HCT116 (cell line): ENCODE measurements at regions not wholly inside any gene's neighbourhood (a gene's known extent, or its start where the extent isn't known, plus 50 kb on each side); places are given as distances from the start of the nearest gene placed in this dataset.

ENCODE experiments used
- ATAC-seq: fragments of 200-7000 bp; cut with Tn5 transposase; 2 replicates; pipeline ENCODE4 v1.9.1; 2020; ENCODE audit warnings: mild to moderate bottlenecking, moderate library complexity
- BruUV-seq: library from RNA; stranded (reverse); fragments of 400-500 nt; replicated peaks from 2 replicates; lab custom pipeline; 2021; lab: Mats Ljungman, UMichigan
- CTCF ChIA-PET: fragments of 300-600 bp; sonication (Branson Sonifier 250); formaldehyde crosslinking; loops from one replicate; lab custom pipeline; 2021; ENCODE audit warnings: antibody characterized with exemption; lab: Charles Lee
- POLR2A ChIA-PET: fragments of 300-600, 350-600 bp; sonication (Branson Sonifier 250); formaldehyde crosslinking; loops from one replicate; lab custom pipeline; 2021; ENCODE audit warnings: antibody characterized with exemption; lab: Charles Lee
- RAD21 ChIA-PET, 2 experiments: fragments of 300-600 bp; sonication (Branson Sonifier 250); formaldehyde crosslinking; loops; one replicate each; lab custom pipeline; 2023; ENCODE audit warnings: low total read pairs in 2 of 2; ENCODE audit not compliant: uncharacterized antibody in 2 of 2, unreplicated experiment in 2 of 2, low non-redundant PET in 1 of 2; lab: Charles Lee
- DNase-seq: peaks from one replicate; pipeline ENCODE4 v3.0.0-alpha.2; 2010; ENCODE audit warnings: low read depth, low spot score
- H2AFZ ChIP-seq: fragments of 200-600 bp; shearing (Covaris generic), sonication (generic); 2 replicates; pipeline ENCODE4 v1.6.1; 2017; ENCODE audit warnings: low read depth, mixed run types, mixed read lengths, antibody characterized with exemption, low read length; ENCODE audit not compliant: poor library complexity, severe bottlenecking
- H3K27ac ChIP-seq: 2 replicates; pipeline ENCODE4 v1.5.1; 2012; ENCODE audit warnings: low read depth, low read length
- H3K27me3 ChIP-seq: fragments of 200-600 bp; sonication (generic); 2 replicates; pipeline ENCODE4 v1.6.1; 2016; ENCODE audit warnings: mixed run types, low read length, mixed read lengths; ENCODE audit not compliant: insufficient read depth
- H3K36me3 ChIP-seq, 2 experiments: fragments of 200-500 bp in 1 of 2; fragments of 200-600 bp in 1 of 2; sonication (Bioruptor generic) in 1 of 2; sonication (generic) in 1 of 2; 2 replicates each; pipeline versions ENCODE4 v1.5.1 to v1.6.1; 2014 to 2016; ENCODE audit warnings: low read length in 2 of 2, inconsistent platforms in 1 of 2, mixed read lengths in 1 of 2, mixed run types in 1 of 2; ENCODE audit not compliant: insufficient read depth in 2 of 2, control insufficient read depth in 1 of 2
- H3K4me1 ChIP-seq, 2 experiments: fragments of 200-600 bp in 1 of 2; sonication (generic) in 1 of 2; 2 replicates each; pipeline versions ENCODE4 v1.5.1 to v1.6.1; 2012 to 2017; ENCODE audit warnings: low read length in 2 of 2, inconsistent platforms in 1 of 2, mild to moderate bottlenecking in 1 of 2, mixed read lengths in 1 of 2, mixed run types in 1 of 2, moderate library complexity in 1 of 2; ENCODE audit not compliant: insufficient read depth in 2 of 2, control insufficient read depth in 1 of 2
- H3K4me2 ChIP-seq: fragments of 200-600 bp; sonication (generic); 2 replicates; pipeline ENCODE4 v1.6.1; 2017; ENCODE audit warnings: mixed run types, low read length, mixed read lengths
- H3K4me3 ChIP-seq, 2 experiments: fragments of 200-600 bp in 1 of 2; sonication (generic) in 1 of 2; replicated peaks in 1 of 2; 2 replicates each; pipeline ENCODE4 v1.5.1; 2011 to 2016; ENCODE audit warnings: low read length in 2 of 2, control low read depth in 1 of 2, low read depth in 1 of 2, mild to moderate bottlenecking in 1 of 2, mixed read lengths in 1 of 2, mixed run types in 1 of 2
- H3K79me2 ChIP-seq: fragments of 200-600 bp; sonication (generic); 2 replicates; pipeline ENCODE4 v1.6.1; 2017; ENCODE audit warnings: mild to moderate bottlenecking, mixed run types, low read length, moderate library complexity, mixed read lengths; ENCODE audit not compliant: insufficient read depth
- H3K9ac ChIP-seq: fragments of 200-600 bp; sonication (generic); 2 replicates; pipeline ENCODE4 v1.6.1; 2016; ENCODE audit warnings: low read length, mixed read lengths
- H3K9me2 ChIP-seq: fragments of 200-600 bp; sonication (generic), shearing (Covaris generic); 2 replicates; pipeline ENCODE4 v1.6.1; 2017; ENCODE audit warnings: mixed run types, mild to moderate bottlenecking, moderate library complexity; ENCODE audit not compliant: insufficient read depth
- H3K9me3 ChIP-seq, 2 experiments: fragments of 200-500 bp in 1 of 2; fragments of 200-600 bp in 1 of 2; sonication (Bioruptor generic) in 1 of 2; sonication (generic) in 1 of 2; 2 replicates each; pipeline ENCODE4 v1.6.1; 2014 to 2017; ENCODE audit warnings: low read length in 2 of 2, mixed read lengths in 2 of 2, inconsistent platforms in 1 of 2, low read depth in 1 of 2, mild to moderate bottlenecking in 1 of 2, mixed run types in 1 of 2, moderate library complexity in 1 of 2; ENCODE audit not compliant: control insufficient read depth in 1 of 2, insufficient read depth in 1 of 2
- H4K20me1 ChIP-seq: fragments of 200-600 bp; sonication (generic), shearing (Covaris generic); 2 replicates; pipeline ENCODE4 v1.6.1; 2017; ENCODE audit warnings: mixed run types, mild to moderate bottlenecking, moderate library complexity; ENCODE audit not compliant: insufficient read depth
- CBX3 ChIP-seq: IDR thresholded peaks from 2 replicates; pipeline ENCODE4 v1.6.1; 2012; ENCODE audit warnings: low read depth
- CEBPB ChIP-seq: IDR thresholded peaks from 2 replicates; pipeline ENCODE4 v1.6.1; 2012; ENCODE audit warnings: low read depth
- EGR1 ChIP-seq: IDR thresholded peaks from 2 replicates; pipeline ENCODE4 v1.6.1; 2012; ENCODE audit warnings: low read depth
- ELF1 ChIP-seq: IDR thresholded peaks from 2 replicates; pipeline ENCODE4 v1.6.1; 2012; ENCODE audit warnings: low read depth, borderline replicate concordance
- EZH2 ChIP-seq: fragments of 200-600 bp; sonication (generic); IDR thresholded peaks from 2 replicates; pipeline ENCODE4 v1.6.1; 2017; ENCODE audit warnings: antibody characterized with exemption, mixed run types
- EZH2phosphoT487 ChIP-seq: fragments of 200-600 bp; IDR thresholded peaks from 2 replicates; pipeline ENCODE4 v1.6.1; 2018; ENCODE audit warnings: antibody characterized with exemption, borderline replicate concordance
- JUND ChIP-seq: IDR thresholded peaks from 2 replicates; pipeline ENCODE4 v1.6.1; 2012
- POLR2A ChIP-seq: IDR thresholded peaks from 2 replicates; pipeline ENCODE4 v1.7.0; 2011; ENCODE audit warnings: borderline replicate concordance; ENCODE audit not compliant: insufficient read depth, insufficient read length; ENCODE audit errors: extremely low read depth
- POLR2AphosphoS5 ChIP-seq: IDR thresholded peaks from 2 replicates; pipeline ENCODE4 v1.6.1; 2011; ENCODE audit warnings: mild to moderate bottlenecking, low read depth, low read length, moderate library complexity
- SIN3A ChIP-seq: IDR thresholded peaks from 2 replicates; pipeline ENCODE4 v1.6.1; 2012; ENCODE audit warnings: low read depth
- SP1 ChIP-seq: IDR thresholded peaks from 2 replicates; pipeline ENCODE4 v1.6.1; 2012; ENCODE audit warnings: low read depth
- SRF ChIP-seq: IDR thresholded peaks from 2 replicates; pipeline ENCODE4 v1.6.1; 2012; ENCODE audit warnings: low read depth
- TCF7L2 ChIP-seq: IDR thresholded peaks from 2 replicates; pipeline ENCODE4 v1.7.0; 2011; ENCODE audit warnings: borderline replicate concordance, inconsistent platforms; ENCODE audit not compliant: insufficient read depth, insufficient read length; ENCODE audit errors: extremely low read depth
- YY1 ChIP-seq: IDR thresholded peaks from 2 replicates; pipeline ENCODE4 v1.6.1; 2011; ENCODE audit warnings: low read length, low read depth, moderate library complexity, mild to moderate bottlenecking; ENCODE audit not compliant: insufficient replicate concordance; ENCODE audit errors: extremely low read depth
- ZFX ChIP-seq: fragments of 450-650 bp; IDR thresholded peaks from 2 replicates; pipeline ENCODE4 v1.6.1; 2017
- intact Hi-C: fragments of 100-400 bp; cut with micrococcal nuclease; formaldehyde crosslinking; loops from 2 replicates; pipeline ENCODE4 v1.10.0; 2022
- TF ChIP-seq, protein P1 (sequence below): IDR thresholded peaks from 2 replicates; pipeline ENCODE4 v1.6.1; 2012
- TF ChIP-seq, protein P2 (sequence below): IDR thresholded peaks from 2 replicates; pipeline ENCODE4 v1.6.1; 2012
- TF ChIP-seq, protein P3 (sequence below): IDR thresholded peaks from 2 replicates; pipeline ENCODE4 v1.6.1; 2012; ENCODE audit warnings: low read depth
- TF ChIP-seq, protein P4 (sequence below): IDR thresholded peaks from 2 replicates; pipeline ENCODE4 v1.6.1; 2011; ENCODE audit warnings: mild to moderate bottlenecking, low read length, moderate library complexity; ENCODE audit not compliant: insufficient replicate concordance; ENCODE audit errors: extremely low read depth
- TF ChIP-seq, protein P5 (sequence below), 3 experiments: fragments of 200-600 bp in 1 of 3; sonication (generic) in 1 of 3; IDR thresholded peaks in 2 of 3; conservative IDR thresholded peaks in 1 of 3; 2 replicates each; pipeline ENCODE4 v1.5.1; 2012 to 2017; ENCODE audit warnings: low read depth in 2 of 3, low read length in 2 of 3, antibody characterized with exemption in 1 of 3, borderline replicate concordance in 1 of 3, control low read depth in 1 of 3, mild to moderate bottlenecking in 1 of 3, mixed read lengths in 1 of 3, mixed run types in 1 of 3, moderate library complexity in 1 of 3; ENCODE audit not compliant: insufficient read depth in 1 of 3

DNA sequence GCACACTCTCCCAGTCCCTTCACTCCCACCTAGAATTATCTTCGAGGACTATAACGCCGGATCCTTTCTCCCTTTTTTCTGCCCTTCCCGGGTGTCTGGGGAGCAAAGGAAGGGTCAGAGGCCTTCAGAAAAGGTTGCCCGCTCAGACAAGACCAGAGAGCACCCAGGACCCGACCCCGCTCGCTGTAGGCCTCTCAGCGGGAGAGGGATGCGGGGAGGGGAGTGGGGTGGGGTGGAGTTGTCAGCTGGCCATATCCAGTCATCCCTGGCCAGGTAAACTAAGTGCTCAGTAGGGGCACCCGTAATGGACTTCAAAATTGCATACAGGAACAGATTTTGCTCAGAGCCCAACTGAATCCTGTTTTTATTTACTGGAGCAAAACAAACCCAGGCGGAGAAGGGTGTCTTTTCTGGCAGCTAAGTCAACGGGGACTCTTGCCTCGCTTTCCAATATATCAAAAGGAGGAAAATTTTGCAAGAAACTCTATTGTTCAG lies 65.0 kb downstream of the NOL4 start:
- no peaks in the 10 kb centered on the region for H3K79me2 ChIP-seq
- no peak for ATAC-seq
- H3K4me3 ChIP-seq: no peak overlapping the region
- H2AFZ ChIP-seq: no peak overlapping the region
- ChIA-PET RAD21 (no interaction called here), POLR2A (no interaction called here), CTCF (no interaction called here)
- no peaks in the 10 kb centered on the region for H3K4me1 ChIP-seq
- peaks cover 4 to 9% of the 10 kb centered on the region in 2 experiments; a peak in 2 of 4 replicates for H3K9me3 ChIP-seq
- no peaks in the 10 kb centered on the region for H3K27me3 ChIP-seq
- no peak overlapping the region for H3K27ac ChIP-seq
- no peaks in the 10 kb centered on the region for H4K20me1 ChIP-seq
- H3K9me2 ChIP-seq: no peaks in the 10 kb centered on the region
- no TSS peak for BruUV-seq
- no peak overlapping the region for H3K4me2 ChIP-seq
- no peaks in the 10 kb centered on the region for H3K36me3 ChIP-seq
- H3K9ac ChIP-seq: no peak overlapping the region
- TF ChIP-seq, protein P1, sequence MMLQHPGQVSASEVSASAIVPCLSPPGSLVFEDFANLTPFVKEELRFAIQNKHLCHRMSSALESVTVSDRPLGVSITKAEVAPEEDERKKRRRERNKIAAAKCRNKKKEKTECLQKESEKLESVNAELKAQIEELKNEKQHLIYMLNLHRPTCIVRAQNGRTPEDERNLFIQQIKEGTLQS: no peak
- TF ChIP-seq, protein P2, sequence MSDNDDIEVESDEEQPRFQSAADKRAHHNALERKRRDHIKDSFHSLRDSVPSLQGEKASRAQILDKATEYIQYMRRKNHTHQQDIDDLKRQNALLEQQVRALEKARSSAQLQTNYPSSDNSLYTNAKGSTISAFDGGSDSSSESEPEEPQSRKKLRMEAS: no peak
- TF ChIP-seq SRF: no peak
- TF ChIP-seq ELF1: no peak
- no peak for TF ChIP-seq SP1
- TF ChIP-seq CEBPB: no peak
- TF ChIP-seq, protein P3, sequence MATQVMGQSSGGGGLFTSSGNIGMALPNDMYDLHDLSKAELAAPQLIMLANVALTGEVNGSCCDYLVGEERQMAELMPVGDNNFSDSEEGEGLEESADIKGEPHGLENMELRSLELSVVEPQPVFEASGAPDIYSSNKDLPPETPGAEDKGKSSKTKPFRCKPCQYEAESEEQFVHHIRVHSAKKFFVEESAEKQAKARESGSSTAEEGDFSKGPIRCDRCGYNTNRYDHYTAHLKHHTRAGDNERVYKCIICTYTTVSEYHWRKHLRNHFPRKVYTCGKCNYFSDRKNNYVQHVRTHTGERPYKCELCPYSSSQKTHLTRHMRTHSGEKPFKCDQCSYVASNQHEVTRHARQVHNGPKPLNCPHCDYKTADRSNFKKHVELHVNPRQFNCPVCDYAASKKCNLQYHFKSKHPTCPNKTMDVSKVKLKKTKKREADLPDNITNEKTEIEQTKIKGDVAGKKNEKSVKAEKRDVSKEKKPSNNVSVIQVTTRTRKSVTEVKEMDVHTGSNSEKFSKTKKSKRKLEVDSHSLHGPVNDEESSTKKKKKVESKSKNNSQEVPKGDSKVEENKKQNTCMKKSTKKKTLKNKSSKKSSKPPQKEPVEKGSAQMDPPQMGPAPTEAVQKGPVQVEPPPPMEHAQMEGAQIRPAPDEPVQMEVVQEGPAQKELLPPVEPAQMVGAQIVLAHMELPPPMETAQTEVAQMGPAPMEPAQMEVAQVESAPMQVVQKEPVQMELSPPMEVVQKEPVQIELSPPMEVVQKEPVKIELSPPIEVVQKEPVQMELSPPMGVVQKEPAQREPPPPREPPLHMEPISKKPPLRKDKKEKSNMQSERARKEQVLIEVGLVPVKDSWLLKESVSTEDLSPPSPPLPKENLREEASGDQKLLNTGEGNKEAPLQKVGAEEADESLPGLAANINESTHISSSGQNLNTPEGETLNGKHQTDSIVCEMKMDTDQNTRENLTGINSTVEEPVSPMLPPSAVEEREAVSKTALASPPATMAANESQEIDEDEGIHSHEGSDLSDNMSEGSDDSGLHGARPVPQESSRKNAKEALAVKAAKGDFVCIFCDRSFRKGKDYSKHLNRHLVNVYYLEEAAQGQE: no peak
- no peak for TF ChIP-seq ZFX
- TF ChIP-seq POLR2A: no peak
- TF ChIP-seq CBX3: no peak
- TF ChIP-seq JUND: no peak
- no peak for TF ChIP-seq EZH2phosphoT487
- TF ChIP-seq, protein P4, sequence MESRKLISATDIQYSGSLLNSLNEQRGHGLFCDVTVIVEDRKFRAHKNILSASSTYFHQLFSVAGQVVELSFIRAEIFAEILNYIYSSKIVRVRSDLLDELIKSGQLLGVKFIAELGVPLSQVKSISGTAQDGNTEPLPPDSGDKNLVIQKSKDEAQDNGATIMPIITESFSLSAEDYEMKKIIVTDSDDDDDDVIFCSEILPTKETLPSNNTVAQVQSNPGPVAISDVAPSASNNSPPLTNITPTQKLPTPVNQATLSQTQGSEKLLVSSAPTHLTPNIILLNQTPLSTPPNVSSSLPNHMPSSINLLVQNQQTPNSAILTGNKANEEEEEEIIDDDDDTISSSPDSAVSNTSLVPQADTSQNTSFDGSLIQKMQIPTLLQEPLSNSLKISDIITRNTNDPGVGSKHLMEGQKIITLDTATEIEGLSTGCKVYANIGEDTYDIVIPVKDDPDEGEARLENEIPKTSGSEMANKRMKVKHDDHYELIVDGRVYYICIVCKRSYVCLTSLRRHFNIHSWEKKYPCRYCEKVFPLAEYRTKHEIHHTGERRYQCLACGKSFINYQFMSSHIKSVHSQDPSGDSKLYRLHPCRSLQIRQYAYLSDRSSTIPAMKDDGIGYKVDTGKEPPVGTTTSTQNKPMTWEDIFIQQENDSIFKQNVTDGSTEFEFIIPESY: no peak
- TF ChIP-seq POLR2AphosphoS5: no peak
- no peak for TF ChIP-seq YY1
- no peak for TF ChIP-seq TCF7L2
- TF ChIP-seq EGR1: no peak
- TF ChIP-seq EZH2: no peak
- TF ChIP-seq SIN3A: no peak
- TF ChIP-seq, protein P5, sequence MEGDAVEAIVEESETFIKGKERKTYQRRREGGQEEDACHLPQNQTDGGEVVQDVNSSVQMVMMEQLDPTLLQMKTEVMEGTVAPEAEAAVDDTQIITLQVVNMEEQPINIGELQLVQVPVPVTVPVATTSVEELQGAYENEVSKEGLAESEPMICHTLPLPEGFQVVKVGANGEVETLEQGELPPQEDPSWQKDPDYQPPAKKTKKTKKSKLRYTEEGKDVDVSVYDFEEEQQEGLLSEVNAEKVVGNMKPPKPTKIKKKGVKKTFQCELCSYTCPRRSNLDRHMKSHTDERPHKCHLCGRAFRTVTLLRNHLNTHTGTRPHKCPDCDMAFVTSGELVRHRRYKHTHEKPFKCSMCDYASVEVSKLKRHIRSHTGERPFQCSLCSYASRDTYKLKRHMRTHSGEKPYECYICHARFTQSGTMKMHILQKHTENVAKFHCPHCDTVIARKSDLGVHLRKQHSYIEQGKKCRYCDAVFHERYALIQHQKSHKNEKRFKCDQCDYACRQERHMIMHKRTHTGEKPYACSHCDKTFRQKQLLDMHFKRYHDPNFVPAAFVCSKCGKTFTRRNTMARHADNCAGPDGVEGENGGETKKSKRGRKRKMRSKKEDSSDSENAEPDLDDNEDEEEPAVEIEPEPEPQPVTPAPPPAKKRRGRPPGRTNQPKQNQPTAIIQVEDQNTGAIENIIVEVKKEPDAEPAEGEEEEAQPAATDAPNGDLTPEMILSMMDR (IDR thresholded peaks at IDR 0.05 in 2 of 3, conservative IDR thresholded peaks at IDR 0.05 in 1 of 3; ENCODE audit: borderline replicate concordance in 1 of 3, insufficient read depth in 1 of 3, low read depth in 2 of 3, low read length in 2 of 3): no peak
- intact Hi-C loops: no loop called here
- DNase-seq: no peak
